GM12878 (cell line): ENCODE measurements at regions not wholly inside any gene's neighbourhood (a gene's known extent, or its start where the extent isn't known, plus 50 kb on each side); places are given as distances from the start of the nearest gene placed in this dataset.

Experiments used
- ATAC-seq: fragments of 200-7000 bp; cut with Tn5 transposase; 3 replicates; pipeline ENCODE4 v1.9.1; 2020; ENCODE audit warnings: mild to moderate bottlenecking, moderate library complexity
- BruUV-seq: library from RNA; stranded (reverse); fragments of 400-500 nt; replicated peaks from 2 replicates; lab custom pipeline; 2021; lab: Mats Ljungman, UMichigan
- CTCF ChIA-PET: fragments of 300-600 bp; sonication (Branson Sonifier 250); formaldehyde crosslinking; extraction: SDS; loops from one replicate; lab custom pipeline; 2021; ENCODE audit warnings: inconsistent platforms; lab: Yijun Ruan, JAX
- POLR2A ChIA-PET: fragments of 350-600 bp; formaldehyde crosslinking; extraction: SDS; loops from one replicate; lab custom pipeline; 2021; ENCODE audit warnings: inconsistent platforms; lab: Charles Lee
- RAD21 ChIA-PET: fragments of 300-600 bp; sonication (Branson Sonifier 250); formaldehyde crosslinking; loops from one replicate; lab custom pipeline; 2023; ENCODE audit warnings: antibody characterized with exemption; ENCODE audit not compliant: unreplicated experiment; lab: Charles Lee
- SMC1A ChIA-PET: fragments of 300-600 bp; sonication (Branson Sonifier 250); formaldehyde crosslinking; loops from one replicate; lab custom pipeline; 2023; ENCODE audit not compliant: unreplicated experiment, uncharacterized antibody; lab: Charles Lee
- DNase-seq: peaks from one replicate; pipeline ENCODE4 v3.0.0-alpha.2; 2011; ENCODE audit warnings: low read depth, low spot score
- FAIRE-seq: peaks from 3 replicates; lab custom pipeline; 2011; peaks lifted over from hg19 to GRCh38; lab: Jason Lieb, UNC
- H2AFZ ChIP-seq: 2 replicates; pipeline ENCODE4 v1.6.0; 2011; ENCODE audit warnings: low read depth, low read length, control low read depth; ENCODE audit not compliant: control insufficient read depth
- H3K27ac ChIP-seq: 2 replicates; pipeline ENCODE4 v1.5.1; 2011; ENCODE audit warnings: control low read depth; ENCODE audit not compliant: control insufficient read depth, insufficient read depth
- H3K27me3 ChIP-seq, 2 experiments: replicated peaks in 1 of 2; 2 replicates each; pipeline versions ENCODE4 v1.6.0 to v1.6.1; 2011; ENCODE audit warnings: low read length in 1 of 2; ENCODE audit not compliant: control insufficient read depth in 2 of 2, insufficient read depth in 2 of 2
- H3K36me3 ChIP-seq, 2 experiments: 2 replicates each; pipeline ENCODE4 v1.5.1; 2011; ENCODE audit warnings: low read length in 1 of 2; ENCODE audit not compliant: control insufficient read depth in 2 of 2, insufficient read depth in 2 of 2
- H3K4me1 ChIP-seq: 2 replicates; pipeline ENCODE4 v1.6.1; 2011; ENCODE audit warnings: mild to moderate bottlenecking, low read length, moderate library complexity, mixed read lengths; ENCODE audit not compliant: control insufficient read depth, insufficient read depth
- H3K4me2 ChIP-seq: 2 replicates; pipeline ENCODE4 v1.6.0; 2011; ENCODE audit warnings: control low read depth; ENCODE audit not compliant: control insufficient read depth, insufficient read depth
- H3K4me3 ChIP-seq: fragments of 200-600 bp; sonication (generic); 2 replicates; pipeline ENCODE4 v1.5.1; 2016
- H3K79me2 ChIP-seq: 2 replicates; pipeline ENCODE4 v1.6.0; 2011; ENCODE audit warnings: low read length; ENCODE audit not compliant: control insufficient read depth, insufficient read depth
- H3K9ac ChIP-seq: 2 replicates; pipeline ENCODE4 v1.8.0; 2011; ENCODE audit warnings: low read length, control low read depth, mixed read lengths; ENCODE audit not compliant: control insufficient read depth, insufficient read depth
- H3K9me3 ChIP-seq: replicated peaks from 3 replicates; pipeline ENCODE4 v1.5.1; 2011; ENCODE audit warnings: mild to moderate bottlenecking, low read length; ENCODE audit not compliant: control insufficient read depth, insufficient read depth
- H4K20me1 ChIP-seq: 2 replicates; pipeline ENCODE4 v1.6.0; 2011; ENCODE audit not compliant: control insufficient read depth, insufficient read depth
- BCLAF1 ChIP-seq: fragments of 450-650 bp; IDR thresholded peaks from 2 replicates; pipeline ENCODE4 v1.6.1; 2017; ENCODE audit warnings: antibody characterized with exemption, mild to moderate bottlenecking, moderate library complexity
- CEBPZ ChIP-seq: fragments of 150-350 bp; IDR thresholded peaks from 2 replicates; pipeline ENCODE4 v1.6.1; 2016; ENCODE audit warnings: low read depth, low read length
- E4F1 ChIP-seq: fragments of 450-650 bp; IDR thresholded peaks from 2 replicates; pipeline ENCODE4 v1.6.1; 2018; ENCODE audit warnings: borderline replicate concordance, mild to moderate bottlenecking; ENCODE audit not compliant: partially characterized antibody
- FOXM1 ChIP-seq: IDR thresholded peaks from 2 replicates; pipeline ENCODE4 v1.6.1; 2012; ENCODE audit warnings: low read depth, mild to moderate bottlenecking, inconsistent platforms, low read length, moderate library complexity
- HSF1 ChIP-seq: fragments of 150-350 bp; IDR thresholded peaks from 2 replicates; pipeline ENCODE4 v1.6.1; 2014; ENCODE audit warnings: mild to moderate bottlenecking, low read depth, low read length
- IRF3 ChIP-seq: fragments of 450-650 bp; IDR thresholded peaks from 2 replicates; pipeline ENCODE4 v1.6.1; 2014; ENCODE audit warnings: mild to moderate bottlenecking
- PAX5 ChIP-seq: IDR thresholded peaks from 2 replicates; pipeline ENCODE4 v1.6.1; 2011; ENCODE audit warnings: low read depth, low read length, borderline replicate concordance
- POU2F2 ChIP-seq: IDR thresholded peaks from 3 replicates; pipeline ENCODE4 v1.6.1; 2011; ENCODE audit warnings: low read depth, mild to moderate bottlenecking, low read length, borderline replicate concordance
- RUNX3 ChIP-seq: IDR thresholded peaks from 2 replicates; pipeline ENCODE4 v1.6.1; 2012; ENCODE audit warnings: low read length, inconsistent platforms
- SUPT20H ChIP-seq: IDR thresholded peaks from 2 replicates; pipeline ENCODE4 v1.6.1; 2011; ENCODE audit warnings: low read depth, mild to moderate bottlenecking, low read length, moderate library complexity, borderline replicate concordance; ENCODE audit not compliant: control insufficient read depth
- YBX1 ChIP-seq: fragments of 450-650 bp; IDR thresholded peaks from 2 replicates; pipeline ENCODE4 v1.6.1; 2016; ENCODE audit warnings: antibody characterized with exemption
- WGBS: methylation state at CpG from one replicate; pipeline ENCODE4 v1.1.6; 2016; ENCODE audit warnings: low lambda C conversion rate; ENCODE audit not compliant: insufficient replicate concordance, insufficient coverage; ENCODE audit errors: missing lambda C conversion rate; 5-methylcytosine and 5-hydroxymethylcytosine counted together
- in situ Hi-C: fragments of 300-500 bp; cut with MboI; formaldehyde crosslinking; loops from 9 replicates; pipeline ENCODE4 v1.14.3; 2018; ENCODE audit warnings: mixed read lengths
- intact Hi-C: fragments of 100-400 bp; cut with micrococcal nuclease; formaldehyde crosslinking; loops from one replicate; pipeline ENCODE4 v1.14.2; 2022; ENCODE audit not compliant: unreplicated experiment

- no peak for TF ChIP-seq CEBPZ
- TF ChIP-seq, all 136 proteins: peak for 11
Measured at GRCh38 chr12:58321414-58321813, 380.0 kb downstream of the ATP23 start (continued).

- BruUV-seq = no TSS peak
- H3K36me3 ChIP-seq = no peaks in the 10 kb centered on the region
- H3K4me3 ChIP-seq = no peak overlapping the region
- no peaks in the 10 kb centered on the region for H4K20me1 ChIP-seq
- no peak for ATAC-seq
- FAIRE-seq = no peak
- H3K79me2 ChIP-seq = no peaks in the 10 kb centered on the region
- ChIA-PET SMC1A (interaction anchor here (0.5 kb wide), 1 partner anchor 17 kb away, joined by 3 read pairs; no protein-coding TSS in a partner anchor), POLR2A (no interaction called here), CTCF (no interaction called here), RAD21 (no interaction called here)
- 48% methylated on average over 3 of the region's 3 CpGs for WGBS
- H3K4me1 ChIP-seq = no peaks in the 10 kb centered on the region
- intact Hi-C loops (no loop called here), in situ Hi-C loops (loop anchor here (25.0 kb wide), 1 partner anchor 111 kb away; no protein-coding TSS in a partner anchor)
- no peak overlapping the region for H3K27ac ChIP-seq
- H3K27me3 ChIP-seq = no peaks in the 10 kb centered on the region
- H3K9ac ChIP-seq = no peak overlapping the region
- no peaks in the 10 kb centered on the region for H3K9me3 ChIP-seq
- H3K4me2 ChIP-seq = no peak overlapping the region
- DNase-seq = no peak
- H2AFZ ChIP-seq = no peak overlapping the region
- no peak for TF ChIP-seq E4F1
- TF ChIP-seq BCLAF1 = no peak
- no peak for TF ChIP-seq RUNX3
- TF ChIP-seq PAX5 = no peak
- TF ChIP-seq IRF3 = no peak
- TF ChIP-seq SUPT20H = no peak
- no peak for TF ChIP-seq POU2F2
- TF ChIP-seq FOXM1 = no peak
- TF ChIP-seq HSF1 = no peak
- TF ChIP-seq YBX1 = no peak
Measured at GRCh38 chr12:58323676-58324075, 382.3 kb downstream of the ATP23 start.
